H9 (cell line): ENCODE measurements at regions not wholly inside any gene's neighbourhood (a gene's known extent, or its start where the extent isn't known, plus 50 kb on each side); places are given as distances from the start of the nearest gene placed in this dataset.

Experiments used
- DNase-seq: peaks from one replicate; pipeline ENCODE4 v3.0.0-alpha.2; 2017
- H2AFZ ChIP-seq: one replicate; pipeline ENCODE4 v1.6.1; 2013; ENCODE audit warnings: mild to moderate bottlenecking, low read length, control low read depth, moderate library complexity
- H2AK5ac ChIP-seq: 2 replicates; pipeline ENCODE4 v1.6.1; 2013; ENCODE audit warnings: low read length, control low read depth, mixed read lengths; ENCODE audit not compliant: insufficient read length
- H2BK120ac ChIP-seq: one replicate; pipeline ENCODE4 v1.6.1; 2013; ENCODE audit warnings: low read depth, mild to moderate bottlenecking, low read length, control low read depth, inconsistent platforms; ENCODE audit not compliant: poor library complexity, severe bottlenecking
- H2BK12ac ChIP-seq: 2 replicates; pipeline ENCODE4 v1.6.1; 2013; ENCODE audit warnings: low read length, control low read depth, mixed read lengths, low read depth; ENCODE audit not compliant: insufficient read length
- H2BK15ac ChIP-seq: 2 replicates; pipeline ENCODE4 v1.6.1; 2013; ENCODE audit warnings: low read depth, low read length, control low read depth
- H2BK20ac ChIP-seq: one replicate; pipeline ENCODE4 v1.6.1; 2013; ENCODE audit warnings: low read depth, mild to moderate bottlenecking, low read length, control low read depth, inconsistent platforms; ENCODE audit not compliant: poor library complexity, severe bottlenecking
- H2BK5ac ChIP-seq: 2 replicates; pipeline ENCODE4 v1.6.1; 2013; ENCODE audit warnings: low read length, control low read depth, mixed read lengths; ENCODE audit not compliant: insufficient read length
- H3K14ac ChIP-seq: 2 replicates; pipeline ENCODE4 v1.6.1; 2013; ENCODE audit warnings: low read length, control low read depth; ENCODE audit not compliant: insufficient read depth
- H3K18ac ChIP-seq: 2 replicates; pipeline ENCODE4 v1.6.1; 2013; ENCODE audit warnings: low read depth, mild to moderate bottlenecking, mixed read lengths, low read length, control low read depth; ENCODE audit not compliant: insufficient read length
- H3K23ac ChIP-seq: 2 replicates; pipeline ENCODE4 v1.6.1; 2013; ENCODE audit warnings: low read length, control low read depth, mixed read lengths, low read depth; ENCODE audit not compliant: insufficient read length
- H3K23me2 ChIP-seq: 2 replicates; pipeline ENCODE4 v1.6.1; 2013; ENCODE audit warnings: low read depth, mild to moderate bottlenecking, mixed read lengths, low read length, control low read depth; ENCODE audit not compliant: insufficient read length, poor library complexity, severe bottlenecking
- H3K27ac ChIP-seq: 2 replicates; pipeline ENCODE4 v1.5.1; 2013; ENCODE audit warnings: low read length, control low read depth, mixed read lengths, low read depth; ENCODE audit not compliant: insufficient read length
- H3K27me3 ChIP-seq: 2 replicates; pipeline ENCODE4 v1.6.1; 2013; ENCODE audit warnings: low read length, control low read depth, inconsistent platforms; ENCODE audit not compliant: insufficient read depth
- H3K4ac ChIP-seq: 2 replicates; pipeline ENCODE4 v1.6.1; 2013; ENCODE audit warnings: low read depth, mild to moderate bottlenecking, control low read depth, inconsistent platforms, low read length, moderate library complexity
- H3K4me1 ChIP-seq: 2 replicates; pipeline ENCODE4 v1.6.1; 2013; ENCODE audit warnings: low read length, control low read depth, inconsistent platforms; ENCODE audit not compliant: insufficient read depth
- H3K4me2 ChIP-seq: 2 replicates; pipeline ENCODE4 v1.6.1; 2013; ENCODE audit warnings: low read length, control low read depth, mixed read lengths; ENCODE audit not compliant: insufficient read length, insufficient read depth
- H3K56ac ChIP-seq: 2 replicates; pipeline ENCODE4 v1.6.1; 2013; ENCODE audit warnings: low read depth, mild to moderate bottlenecking, mixed read lengths, low read length, control low read depth; ENCODE audit not compliant: insufficient read length
- H3K79me1 ChIP-seq: 2 replicates; pipeline ENCODE4 v1.6.1; 2013; ENCODE audit warnings: low read depth, mild to moderate bottlenecking, moderate library complexity, low read length, control low read depth, inconsistent platforms; ENCODE audit not compliant: insufficient read depth, poor library complexity, severe bottlenecking
- H3K79me2 ChIP-seq: 2 replicates; pipeline ENCODE4 v1.6.1; 2013; ENCODE audit warnings: low read length, control low read depth, inconsistent platforms; ENCODE audit not compliant: insufficient read depth
- H3K9ac ChIP-seq: 2 replicates; pipeline ENCODE4 v1.6.1; 2013; ENCODE audit warnings: low read length, control low read depth, mixed read lengths; ENCODE audit not compliant: insufficient read length; ENCODE audit errors: extremely low read depth
- H3K9me3 ChIP-seq: one replicate; pipeline ENCODE4 v1.6.1; 2013; ENCODE audit warnings: low read depth, low read length, inconsistent platforms; ENCODE audit not compliant: control insufficient read depth
- H3T11ph ChIP-seq: one replicate; pipeline ENCODE4 v1.6.1; 2013; ENCODE audit warnings: mild to moderate bottlenecking, low read length, control low read depth, inconsistent platforms
- H4K20me1 ChIP-seq: one replicate; pipeline ENCODE4 v1.6.1; 2013; ENCODE audit not compliant: control insufficient read depth, insufficient read length, insufficient read depth
- H4K5ac ChIP-seq: 2 replicates; pipeline ENCODE4 v1.6.1; 2013; ENCODE audit warnings: low read depth, mild to moderate bottlenecking, mixed read lengths, low read length, control low read depth; ENCODE audit not compliant: insufficient read length
- H4K8ac ChIP-seq: replicated peaks from 2 replicates; pipeline ENCODE4 v1.6.1; 2013; ENCODE audit warnings: low read length, control low read depth, mixed read lengths, low read depth; ENCODE audit not compliant: insufficient read length
- H4K91ac ChIP-seq: 2 replicates; pipeline ENCODE4 v1.6.1; 2013; ENCODE audit warnings: low read depth, mild to moderate bottlenecking, moderate library complexity, mixed read lengths, low read length, control low read depth; ENCODE audit not compliant: insufficient read length
- H3K27ac Mint-ChIP-seq, 3 experiments: 2 replicates in 2 of 3; 3 replicates in 1 of 3; pipeline ENCODE4 v1.8.0; 2020 to 2021; ENCODE audit warnings: mixed read lengths in 3 of 3, mild to moderate bottlenecking in 1 of 3, moderate library complexity in 1 of 3
- H3K27me3 Mint-ChIP-seq: 2 replicates; pipeline ENCODE4 v1.8.0; 2021; ENCODE audit warnings: low read depth, mild to moderate bottlenecking, moderate library complexity, mixed read lengths
- H3K36me3 Mint-ChIP-seq, 3 experiments: 2 replicates in 2 of 3; 3 replicates in 1 of 3; pipeline ENCODE4 v1.8.0; 2020 to 2021; ENCODE audit warnings: low read depth in 3 of 3, mixed read lengths in 3 of 3; ENCODE audit not compliant: insufficient read depth in 1 of 3
- H3K4me1 Mint-ChIP-seq, 2 experiments: 2 replicates each; pipeline ENCODE4 v1.8.0; 2020; ENCODE audit warnings: mixed read lengths in 2 of 2
- H3K4me3 Mint-ChIP-seq, 2 experiments: 2 replicates in 1 of 2; 3 replicates in 1 of 2; pipeline ENCODE4 v1.8.0; 2020 to 2021; ENCODE audit warnings: mild to moderate bottlenecking in 2 of 2, mixed read lengths in 2 of 2, moderate library complexity in 1 of 2
- H3K9me3 Mint-ChIP-seq, 2 experiments: 2 replicates in 1 of 2; 3 replicates in 1 of 2; pipeline ENCODE4 v1.8.0; 2020; ENCODE audit warnings: mild to moderate bottlenecking in 2 of 2, mixed read lengths in 2 of 2, moderate library complexity in 1 of 2
- CTCF ChIP-seq: fragments of 200-600 bp; sonication (generic); conservative IDR thresholded peaks from 3 replicates; pipeline ENCODE4 v1.8.0; 2021; ENCODE audit warnings: antibody characterized with exemption, mild to moderate bottlenecking
- WGBS: extraction: QIAGEN DNeasy Blood & Tissue Kit; methylation state at CpG from one replicate; pipeline ENCODE4 v1.1.7; 2013; ENCODE audit warnings: missing lambda C conversion rate, low lambda C conversion rate, mixed read lengths; ENCODE audit not compliant: insufficient read length; ENCODE audit errors: extremely low coverage; 5-methylcytosine and 5-hydroxymethylcytosine counted together

GRCh38 chr13:84430446-84430845 lies 548.2 kb upstream of the SLITRK1 start:
- Histone ChIP-seq H4K91ac (no peak overlapping the region), H3K79me2 (no peaks in the 10 kb centered on the region), H2AK5ac (no peak overlapping the region), H2BK15ac (no peak overlapping the region), H3K27ac (no peak overlapping the region), H3K23ac (no peak overlapping the region), H2BK5ac (no peak overlapping the region), H2BK12ac (no peak overlapping the region), H3K79me1 (no peaks in the 10 kb centered on the region), H3K27me3 (no peaks in the 10 kb centered on the region), H4K8ac (no peak overlapping the region), H2BK120ac (no peak overlapping the region), H3T11ph (no peak overlapping the region), H3K18ac (no peak overlapping the region), H3K23me2 (no peaks in the 10 kb centered on the region), H3K56ac (no peak overlapping the region), H3K9me3 (no peaks in the 10 kb centered on the region), H4K20me1 (no peaks in the 10 kb centered on the region), H3K9ac (no peak overlapping the region), H2BK20ac (no peak overlapping the region), H3K4me2 (no peak overlapping the region), H3K4me1 (no peaks in the 10 kb centered on the region), H2AFZ (no peak overlapping the region), H3K4ac (no peak overlapping the region), H4K5ac (no peak overlapping the region), H3K14ac (no peak overlapping the region)
- no CpG with 5 or more reads among the region's 4 CpGs for WGBS
- no peak for DNase-seq
- no peaks in the 10 kb centered on the region for H3K27me3 Mint-ChIP-seq
- H3K9me3 Mint-ChIP-seq: no peaks in the 10 kb centered on the region
- H3K4me3 Mint-ChIP-seq: no peak overlapping the region
- no peak overlapping the region for H3K27ac Mint-ChIP-seq
- TF ChIP-seq CTCF: no peak
- H3K4me1 Mint-ChIP-seq: peaks cover 3% of the 10 kb centered on the region in 2 experiments; a peak in 1 of 4 replicates
- no peaks in the 10 kb centered on the region for H3K36me3 Mint-ChIP-seq
